ENCODE measurements at regions not wholly inside any gene's neighbourhood (a gene's known extent, or its start where the extent isn't known, plus 50 kb on each side); places are given as distances from the start of the nearest gene placed in this dataset.

- no peak for TF ChIP-seq CTCF (IDR thresholded peaks at IDR 0.05; ENCODE audit: insufficient read depth, low read length, missing control alignments)
Observed at GRCh38 chr1:13927736-13928135, 227.7 kb downstream of the PRDM2 start.

GRCh38 chr1:13929313-13929712, 229.3 kb downstream of the PRDM2 start:
- ChIA-PET POLR2A (no interaction called here), CTCF (no interaction called here)
- no peak for TF ChIP-seq CTCF (IDR thresholded peaks at IDR 0.05; ENCODE audit: insufficient read depth, low read length, missing control alignments)
- H3K4me3 ChIP-seq (ENCODE audit: low read depth, low read length), result no peak overlapping the region
- DNase-seq (ENCODE audit: low read depth, low spot score), result no peak

More at GRCh38 chr1:13927736-13928135, 227.7 kb downstream of the PRDM2 start:
- POLR2A ChIA-PET, result no interaction called here
- H3K4me3 ChIP-seq (ENCODE audit: low read depth, low read length), result no peak overlapping the region
- CTCF ChIA-PET, result no interaction called here
- no peak for DNase-seq (ENCODE audit: low read depth, low spot score)

GRCh38 chr1:13930151-13930550, 230.2 kb downstream of the PRDM2 start:
- POLR2A ChIA-PET, result no interaction called here
- CTCF ChIA-PET, result no interaction called here
- no peak overlapping the region for H3K4me3 ChIP-seq (ENCODE audit: low read depth, low read length)

GRCh38 chr1:13931226-13931625, 231.2 kb downstream of the PRDM2 start:
- ChIA-PET CTCF (no interaction called here), POLR2A (no interaction called here)
- DNase-seq (ENCODE audit: low read depth, low spot score), result no peak
- no peak for TF ChIP-seq CTCF (IDR thresholded peaks at IDR 0.05; ENCODE audit: insufficient read depth, low read length, missing control alignments)
- no peak overlapping the region for H3K4me3 ChIP-seq (ENCODE audit: low read depth, low read length)

More at GRCh38 chr1:13930151-13930550, 230.2 kb downstream of the PRDM2 start:
- no peak for TF ChIP-seq CTCF (IDR thresholded peaks at IDR 0.05; ENCODE audit: insufficient read depth, low read length, missing control alignments)
- no peak for DNase-seq (ENCODE audit: low read depth, low spot score)

GRCh38 chr1:13935336-13935735, 235.3 kb downstream of the PRDM2 start:
- no peak overlapping the region for H3K4me3 ChIP-seq (ENCODE audit: low read depth, low read length)
- DNase-seq (ENCODE audit: low read depth, low spot score), result no peak
- ChIA-PET CTCF (no interaction called here), POLR2A (no interaction called here)
- TF ChIP-seq CTCF (IDR thresholded peaks at IDR 0.05; ENCODE audit: insufficient read depth, low read length, missing control alignments), result no peak

- no peak for TF ChIP-seq CTCF (IDR thresholded peaks at IDR 0.05; ENCODE audit: insufficient read depth, low read length, missing control alignments)
- ChIA-PET CTCF (no interaction called here), POLR2A (no interaction called here)
- H3K4me3 ChIP-seq (ENCODE audit: low read depth, low read length), result no peak overlapping the region
- DNase-seq (ENCODE audit: low read depth, low spot score), result no peak
Observed at GRCh38 chr1:13941315-13941714, 241.3 kb downstream of the PRDM2 start.
